ENCODE measurements at regions not wholly inside any gene's neighbourhood (a gene's known extent, or its start where the extent isn't known, plus 50 kb on each side); places are given as distances from the start of the nearest gene placed in this dataset.

GRCh38 chr6:148289153-148289552 is 53.5 kb upstream of the SASH1 start:
- no peak for FAIRE-seq
- H2BK20ac ChIP-seq (ENCODE audit: low read length) = no peak overlapping the region
- POLR2A ChIA-PET (ENCODE audit: partially characterized antibody) = no interaction called here
- no peak overlapping the region for H3K4ac ChIP-seq (replicated peaks; ENCODE audit: insufficient read length, low read depth, low read length)
- no peak for DNase-seq (ENCODE audit: low read depth in 1 of 2, low spot score in 2 of 2)
- H2BK120ac ChIP-seq (replicated peaks; ENCODE audit: low read depth, low read length) = no peak overlapping the region
- H4K91ac ChIP-seq (replicated peaks; ENCODE audit: insufficient read length, low read length) = no peak overlapping the region
- H2BK12ac ChIP-seq (ENCODE audit: low read depth, low read length) = no peak overlapping the region
- no peak overlapping the region for H4K5ac ChIP-seq (ENCODE audit: insufficient read length, low read depth, low read length)
- no peak overlapping the region for H3K27ac ChIP-seq (ENCODE audit: low read depth, low read length)
- no peaks in the 10 kb centered on the region for H3K23me2 ChIP-seq (ENCODE audit: low read depth, low read length)
- H3K4me1 ChIP-seq (replicated peaks in 1 of 4; ENCODE audit: control insufficient read depth in 3 of 4, insufficient read depth in 4 of 4, low read length in 3 of 4) = no peaks in the 10 kb centered on the region
- H3K14ac ChIP-seq (ENCODE audit: insufficient read length) = no peak overlapping the region
- H3K9ac ChIP-seq (replicated peaks in 1 of 4; ENCODE audit: extremely low read depth in 1 of 4, low read depth in 3 of 4, low read length in 3 of 4) = no peak overlapping the region
- H3K79me2 ChIP-seq (ENCODE audit: control insufficient read depth in 1 of 2, insufficient read depth in 2 of 2, low read length in 2 of 2) = no peaks in the 10 kb centered on the region
- H2AK5ac ChIP-seq (ENCODE audit: low read depth, low read length) = no peak overlapping the region
- no peak overlapping the region for H3K4me2 ChIP-seq (ENCODE audit: insufficient read depth in 1 of 2, low read depth in 2 of 2, low read length in 2 of 2)
- H3K18ac ChIP-seq (ENCODE audit: extremely low read depth, low read length) = no peak overlapping the region
- H2BK5ac ChIP-seq (ENCODE audit: low read depth, low read length) = no peak overlapping the region
- TF ChIP-seq FOSL1 (IDR thresholded peaks at IDR 0.05; ENCODE audit: insufficient read depth, low read depth, low read length) (no peak), KDM5A (IDR thresholded peaks at IDR 0.05; ENCODE audit: low read length) (no peak), SP4 (IDR thresholded peaks at IDR 0.05; ENCODE audit: low read length) (no peak)
- H3K36me3 ChIP-seq (ENCODE audit: control insufficient read depth in 2 of 4, insufficient read depth in 4 of 4, low read length in 3 of 4) = no peaks in the 10 kb centered on the region
- H3K23ac ChIP-seq (ENCODE audit: insufficient read length) = no peak overlapping the region
- H4K8ac ChIP-seq (ENCODE audit: extremely low read depth, insufficient read depth, low read length) = no peak overlapping the region
- H2BK15ac ChIP-seq (ENCODE audit: low read length) = no peak overlapping the region
- H3K4me3 ChIP-seq (ENCODE audit: extremely low read depth in 1 of 4, insufficient read depth in 2 of 4, low read depth in 3 of 4, low read length in 4 of 4) = no peak overlapping the region
- no peaks in the 10 kb centered on the region for H3K79me1 ChIP-seq (ENCODE audit: low read depth, low read length)
- WGBS, 2 experiments (ENCODE audit: extremely low coverage in 1 of 2, insufficient coverage in 1 of 2, insufficient read length in 1 of 2, insufficient replicate concordance in 2 of 2, low coverage in 1 of 2, low lambda C conversion rate in 2 of 2, missing lambda C conversion rate in 1 of 2) = 92% methylated on average over 6 of the region's 6 CpGs; no CpG with 5 or more reads in 1 of the 2 experiments
- H3K56ac ChIP-seq (replicated peaks; ENCODE audit: insufficient read length, low read depth, low read length) = no peak overlapping the region
- H3K9me3 ChIP-seq (ENCODE audit: insufficient read depth in 2 of 2, low read depth in 1 of 2, low read length in 1 of 2) = no peaks in the 10 kb centered on the region
- H4K20me1 ChIP-seq (replicated peaks in 1 of 2; ENCODE audit: control insufficient read depth in 1 of 2, insufficient read depth in 2 of 2, low read length in 2 of 2) = no peaks in the 10 kb centered on the region
- H2AFZ ChIP-seq (ENCODE audit: low read length) = no peak overlapping the region
- CTCF ChIA-PET (ENCODE audit: partially characterized antibody) = no interaction called here
- H3K27me3 ChIP-seq (replicated peaks in 1 of 4; ENCODE audit: control insufficient read depth in 3 of 4, extremely low read depth in 1 of 4, insufficient read depth in 3 of 4, low read length in 3 of 4) = no peaks in the 10 kb centered on the region

Data from H1 (cell line).